Tibial artery (tissue), 4 donors: ENCODE measurements at regions not wholly inside any gene's neighbourhood (a gene's known extent, or its start where the extent isn't known, plus 50 kb on each side); places are given as distances from the start of the nearest gene placed in this dataset.
"Not testable (repeated sequence)": the region's sequence is repeated elsewhere in the genome, so short reads cannot be mapped to it uniquely, and the experiment has no call there.

Source experiments
- DNase-seq, 2 donors: peaks; one replicate each; pipeline ENCODE4 v3.0.0-alpha.2; 2019
- H3K27ac ChIP-seq, 2 donors: fragments of 200-600 bp; sonication (generic) in 1 of 2; 1 replicate in 1 of 2; 2 replicates in 1 of 2; pipeline ENCODE4 v1.5.1; 2018 to 2019; ENCODE audit warnings: mild to moderate bottlenecking in 1 of 2
- H3K27me3 ChIP-seq, 2 donors: fragments of 200-600 bp; sonication (generic) in 1 of 2; one replicate each; pipeline versions ENCODE4 v1.5.1 to v1.6.0; 2016 to 2019
- H3K36me3 ChIP-seq, 3 donors: fragments of 200-600 bp; sonication (generic) in 2 of 3; one replicate each; pipeline ENCODE4 v1.5.1; 2016 to 2019; ENCODE audit warnings: mild to moderate bottlenecking in 2 of 3
- H3K4me1 ChIP-seq, 4 donors: fragments of 200-600 bp; sonication (generic) in 2 of 4; 1 replicate in 3 of 4; 2 replicates in 1 of 4; pipeline ENCODE4 v1.5.1; 2016 to 2019
- H3K4me3 ChIP-seq, 2 donors: fragments of 200-600 bp; sonication (generic) in 1 of 2; 1 replicate in 1 of 2; 2 replicates in 1 of 2; pipeline ENCODE4 v1.5.1; 2018 to 2019; ENCODE audit warnings: mild to moderate bottlenecking in 2 of 2
- H3K9me3 ChIP-seq, 3 donors: fragments of 200-600 bp; sonication (generic) in 1 of 3; one replicate each; pipeline ENCODE4 v1.5.1; 2016 to 2019
- CTCF ChIP-seq, 2 experiments: fragments of 200-600 bp in 1 of 2; fragments of 450-650 bp in 1 of 2; IDR thresholded peaks; one replicate each; pipeline ENCODE4 v1.5.1; 2017 to 2019; ENCODE audit warnings: antibody characterized with exemption in 2 of 2, mild to moderate bottlenecking in 1 of 2, moderate library complexity in 1 of 2
- intact Hi-C: fragments of 100-400 bp; cut with DNase I; formaldehyde crosslinking; loops from one replicate; pipeline ENCODE4 v1.15.0; 2023; ENCODE audit warnings: low total_unique reads

GRCh38 chr15:62369454-62369853 lies 204.4 kb upstream of the C2CD4B start:
- no peak for TF ChIP-seq CTCF (IDR thresholded peaks at IDR 0.05)
- intact Hi-C loops: no loop called here
- Histone ChIP-seq H3K9me3 (no peaks in the 10 kb centered on the region), H3K4me3 (no peak overlapping the region), H3K27ac (no peak overlapping the region), H3K4me1 (no peaks in the 10 kb centered on the region), H3K27me3 (peaks cover 0 to 4% of the 10 kb centered on the region in 2 donors), H3K36me3 (no peaks in the 10 kb centered on the region)
- no peak for DNase-seq

- H3K27me3 ChIP-seq, intact Hi-C loops, H3K27ac ChIP-seq, DNase-seq, H3K9me3 ChIP-seq, H3K4me1 ChIP-seq, H3K36me3 ChIP-seq, H3K4me3 ChIP-seq: not testable (repeated sequence)
Observed at GRCh38 chr15:62371683-62372082, 206.6 kb upstream of the C2CD4B start.

- H3K9me3 ChIP-seq: no peaks in the 10 kb centered on the region
- no peaks in the 10 kb centered on the region for H3K4me1 ChIP-seq
- DNase-seq: no peak
- H3K27ac ChIP-seq: no peak overlapping the region
- H3K27me3 ChIP-seq: peaks cover 0 to 7% of the 10 kb centered on the region in 2 donors
- H3K36me3 ChIP-seq: no peaks in the 10 kb centered on the region
- intact Hi-C loops: no loop called here
- no peak overlapping the region for H3K4me3 ChIP-seq
- no peak for TF ChIP-seq CTCF (IDR thresholded peaks at IDR 0.05)
Observed at GRCh38 chr15:62377736-62378480, 212.8 kb upstream of the C2CD4B start.

GRCh38 chr15:62378772-62379498 lies 213.8 kb upstream of the C2CD4B start:
- no peak for TF ChIP-seq CTCF (IDR thresholded peaks at IDR 0.05)
- Histone ChIP-seq H3K4me3 (no peak overlapping the region), H3K27me3 (peaks cover 0 to 7% of the 10 kb centered on the region in 2 donors), H3K9me3 (no peaks in the 10 kb centered on the region), H3K36me3 (no peaks in the 10 kb centered on the region), H3K4me1 (no peaks in the 10 kb centered on the region), H3K27ac (no peak overlapping the region)
- intact Hi-C loops: no loop called here
- DNase-seq: no peak

DNA sequence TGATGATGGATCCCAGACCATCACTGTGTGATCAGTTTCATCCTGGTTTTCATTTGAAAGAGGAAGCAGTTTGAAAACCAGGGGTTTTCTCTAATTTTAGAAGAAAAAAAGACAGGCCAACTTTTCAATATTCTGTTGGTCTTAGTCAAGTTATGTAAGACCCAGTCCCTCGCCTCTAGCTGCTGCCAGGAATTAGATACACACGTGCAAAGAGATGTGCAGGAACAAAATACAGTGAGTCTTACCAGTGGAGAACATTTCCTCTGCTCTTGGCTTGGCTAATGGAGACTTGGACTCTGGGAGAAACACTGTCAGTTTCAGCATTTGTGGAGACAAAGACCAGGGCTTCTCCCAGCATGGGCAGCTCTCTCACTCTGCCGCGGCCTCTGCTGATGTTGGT lies 214.9 kb upstream of the C2CD4B start:
- H3K27me3 ChIP-seq: peaks cover 0 to 7% of the 10 kb centered on the region in 2 donors
- H3K9me3 ChIP-seq: no peaks in the 10 kb centered on the region
- TF ChIP-seq CTCF (IDR thresholded peaks at IDR 0.05): no peak
- H3K4me1 ChIP-seq: no peaks in the 10 kb centered on the region
- H3K27ac ChIP-seq: no peak overlapping the region
- no peak for DNase-seq
- H3K36me3 ChIP-seq: no peaks in the 10 kb centered on the region
- no peak overlapping the region for H3K4me3 ChIP-seq
- intact Hi-C loops: no loop called here

GRCh38 chr15:62382046-62382445 lies 217.0 kb upstream of the C2CD4B start:
- no peaks in the 10 kb centered on the region for H3K36me3 ChIP-seq
- H3K27ac ChIP-seq: no peak overlapping the region
- H3K4me3 ChIP-seq: no peak overlapping the region
- intact Hi-C loops: no loop called here
- no peak for DNase-seq
- H3K27me3 ChIP-seq: peaks cover 0 to 3% of the 10 kb centered on the region in 2 donors
- no peaks in the 10 kb centered on the region for H3K9me3 ChIP-seq
- no peaks in the 10 kb centered on the region for H3K4me1 ChIP-seq
- TF ChIP-seq CTCF (IDR thresholded peaks at IDR 0.05): no peak
